Fibroblast of the aortic adventitia (primary cell): ENCODE measurements at regions not wholly inside any gene's neighbourhood (a gene's known extent, or its start where the extent isn't known, plus 50 kb on each side); places are given as distances from the start of the nearest gene placed in this dataset.

Source experiments
- DNase-seq: peaks from one replicate; pipeline ENCODE4 v3.0.0-alpha.2; 2010; ENCODE audit warnings: low read depth
- H3K4me3 ChIP-seq: 2 replicates; pipeline ENCODE4 v1.5.1; 2011; ENCODE audit warnings: low read depth, mild to moderate bottlenecking, control low read depth, low read length, moderate library complexity
- TF ChIP-seq, protein P1 (sequence below): IDR thresholded peaks from 2 replicates; pipeline ENCODE4 v1.5.1; 2011; ENCODE audit warnings: mild to moderate bottlenecking, low read length, control low read depth, inconsistent platforms; ENCODE audit not compliant: insufficient read depth

DNA sequence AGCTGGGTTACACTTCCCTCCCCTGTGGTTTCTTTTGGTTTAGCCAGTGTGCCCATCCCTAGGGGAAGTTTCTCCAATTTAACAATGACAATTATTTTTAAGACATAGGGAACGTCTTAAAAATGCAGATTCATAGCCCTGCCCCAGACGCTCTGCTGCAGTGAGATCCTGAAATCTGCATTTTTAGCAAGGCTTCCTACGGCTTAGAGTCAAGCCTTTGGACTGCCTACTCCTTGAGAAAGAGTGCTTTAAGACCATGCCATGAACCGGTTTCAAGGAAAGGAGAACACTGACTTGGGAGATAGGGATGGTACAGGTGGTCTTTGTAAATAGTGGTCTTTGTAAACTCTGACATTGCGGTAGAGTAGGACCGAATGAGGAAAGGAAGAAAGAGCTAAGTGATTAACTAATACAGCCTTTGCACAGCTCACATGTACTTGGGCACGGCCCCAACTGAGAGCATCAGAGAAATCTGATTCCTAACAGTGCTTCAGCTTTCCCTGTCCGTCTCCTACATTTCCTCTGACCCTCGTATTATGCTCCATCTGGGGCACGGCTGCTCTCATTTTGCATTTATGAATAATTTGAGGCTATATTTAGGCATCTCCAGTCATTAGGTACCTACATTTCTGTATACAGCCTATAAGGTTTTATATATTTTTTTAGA is 217.6 kb upstream of the TANK start:
- no peak for DNase-seq
- H3K4me3 ChIP-seq = no peak overlapping the region

DNA sequence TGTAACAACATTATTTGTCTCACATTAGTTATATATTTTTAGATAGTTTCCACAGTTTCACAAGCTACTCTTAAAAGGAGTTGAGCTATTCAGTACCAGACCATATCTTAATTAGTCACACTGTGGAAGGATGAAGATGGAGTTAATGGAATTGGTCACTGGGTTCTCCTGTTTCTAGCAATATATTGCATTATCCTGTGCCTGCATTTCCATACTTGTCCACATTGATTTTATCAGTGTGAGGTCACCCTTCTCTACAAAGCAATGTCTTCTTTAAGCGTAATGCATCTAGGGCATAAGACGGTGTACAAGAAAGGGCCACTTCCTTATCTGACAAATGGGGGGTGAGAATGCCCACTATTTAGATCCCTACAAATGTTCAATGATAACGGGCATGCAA is 216.8 kb upstream of the TANK start:
- no peak for DNase-seq
- no peak overlapping the region for H3K4me3 ChIP-seq
- TF ChIP-seq, protein P1, sequence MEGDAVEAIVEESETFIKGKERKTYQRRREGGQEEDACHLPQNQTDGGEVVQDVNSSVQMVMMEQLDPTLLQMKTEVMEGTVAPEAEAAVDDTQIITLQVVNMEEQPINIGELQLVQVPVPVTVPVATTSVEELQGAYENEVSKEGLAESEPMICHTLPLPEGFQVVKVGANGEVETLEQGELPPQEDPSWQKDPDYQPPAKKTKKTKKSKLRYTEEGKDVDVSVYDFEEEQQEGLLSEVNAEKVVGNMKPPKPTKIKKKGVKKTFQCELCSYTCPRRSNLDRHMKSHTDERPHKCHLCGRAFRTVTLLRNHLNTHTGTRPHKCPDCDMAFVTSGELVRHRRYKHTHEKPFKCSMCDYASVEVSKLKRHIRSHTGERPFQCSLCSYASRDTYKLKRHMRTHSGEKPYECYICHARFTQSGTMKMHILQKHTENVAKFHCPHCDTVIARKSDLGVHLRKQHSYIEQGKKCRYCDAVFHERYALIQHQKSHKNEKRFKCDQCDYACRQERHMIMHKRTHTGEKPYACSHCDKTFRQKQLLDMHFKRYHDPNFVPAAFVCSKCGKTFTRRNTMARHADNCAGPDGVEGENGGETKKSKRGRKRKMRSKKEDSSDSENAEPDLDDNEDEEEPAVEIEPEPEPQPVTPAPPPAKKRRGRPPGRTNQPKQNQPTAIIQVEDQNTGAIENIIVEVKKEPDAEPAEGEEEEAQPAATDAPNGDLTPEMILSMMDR = no peak

More for the DNA sequence above, 217.6 kb upstream of the TANK start:
- TF ChIP-seq, protein P1 = no peak

GRCh38 chr2:160952464-160953254 is 207.6 kb upstream of the TANK start:
- peak overlapping the region; percentile 37 for H3K4me3 ChIP-seq
- TF ChIP-seq, protein P1 = no peak
- DNase-seq = peak; percentile 77

- no peak for DNase-seq
- H3K4me3 ChIP-seq = no peak overlapping the region
- TF ChIP-seq, protein P1 = no peak
Measured at GRCh38 chr2:160955578-160955977, 204.7 kb upstream of the TANK start.

- no peak overlapping the region for H3K4me3 ChIP-seq
- TF ChIP-seq, protein P1 = no peak
- DNase-seq = peak; percentile 88
Measured at GRCh38 chr2:160956243-160956802, 203.9 kb upstream of the TANK start.

- peak; percentile 57 for DNase-seq
- H3K4me3 ChIP-seq = no peak overlapping the region
- TF ChIP-seq, protein P1 = no peak
Measured at GRCh38 chr2:160963957-160964356, 196.3 kb upstream of the TANK start.
